Dermis blood vessel endothelial cell (primary cell): ENCODE measurements at regions not wholly inside any gene's neighbourhood (a gene's known extent, or its start where the extent isn't known, plus 50 kb on each side); places are given as distances from the start of the nearest gene placed in this dataset.
"Not testable (repeated sequence)": the region's sequence is repeated elsewhere in the genome, so short reads cannot be mapped to it uniquely, and the experiment has no call there.

Source experiments
- DNase-seq: peaks from one replicate; pipeline ENCODE4 v3.0.0; 2010

GRCh38 chr11:129637983-129638776 lies 177.5 kb upstream of the TMEM45B start:
- DNase-seq: peak; percentile 22

- peak; percentile 95 for DNase-seq
These were observed 176.3 kb upstream of the TMEM45B start for GRCh38 chr11:129639300-129639699.

- DNase-seq: no peak
These were observed 175.0 kb upstream of the TMEM45B start for GRCh38 chr11:129640671-129641070.

- DNase-seq: no peak
These were observed 172.5 kb upstream of the TMEM45B start for GRCh38 chr11:129643031-129643721.

GRCh38 chr11:129644326-129644725 lies 171.3 kb upstream of the TMEM45B start:
- no peak for DNase-seq

GRCh38 chr11:129645943-129646342 lies 169.7 kb upstream of the TMEM45B start:
- no peak for DNase-seq

GRCh38 chr11:129650044-129650443 lies 165.6 kb upstream of the TMEM45B start:
- DNase-seq: not testable (repeated sequence)

- DNase-seq: peak; percentile 68
These were observed 162.8 kb upstream of the TMEM45B start for GRCh38 chr11:129652835-129653234.

- DNase-seq: no peak
These were observed 160.3 kb upstream of the TMEM45B start for GRCh38 chr11:129655247-129655832.

GRCh38 chr11:129657866-129658525 lies 157.7 kb upstream of the TMEM45B start:
- no peak for DNase-seq

GRCh38 chr11:129658526-129658867 lies 157.2 kb upstream of the TMEM45B start:
- DNase-seq: no peak

GRCh38 chr11:129680907-129681306 lies 134.7 kb upstream of the TMEM45B start:
- DNase-seq: no peak

GRCh38 chr11:129681344-129682114 lies 134.1 kb upstream of the TMEM45B start:
- DNase-seq: no peak

GRCh38 chr11:129686269-129686668 lies 129.4 kb upstream of the TMEM45B start:
- DNase-seq: no peak

GRCh38 chr11:129691142-129691541 lies 124.5 kb upstream of the TMEM45B start:
- no peak for DNase-seq

- peak; percentile 21 for DNase-seq
These were observed 121.1 kb upstream of the TMEM45B start for GRCh38 chr11:129694538-129694937.

- peak; percentile 45 for DNase-seq
These were observed 120.7 kb upstream of the TMEM45B start for GRCh38 chr11:129694966-129695365.

GRCh38 chr11:129695571-129696308 lies 119.9 kb upstream of the TMEM45B start:
- DNase-seq: peak; percentile 65

GRCh38 chr11:129696309-129696989 lies 119.2 kb upstream of the TMEM45B start:
- DNase-seq: no peak

- DNase-seq: no peak
These were observed 117.4 kb upstream of the TMEM45B start for GRCh38 chr11:129698212-129698611.

- no peak for DNase-seq
These were observed 115.8 kb upstream of the TMEM45B start for GRCh38 chr11:129699711-129700304.
